Peyer's patch (tissue), 4 donors: ENCODE measurements at regions not wholly inside any gene's neighbourhood (a gene's known extent, or its start where the extent isn't known, plus 50 kb on each side); places are given as distances from the start of the nearest gene placed in this dataset.

Experiments
- POLR2A ChIP-seq, 2 donors: fragments of 450-650 bp; IDR thresholded peaks; one replicate each; pipeline ENCODE4 v1.5.1; 2017; ENCODE audit warnings: antibody characterized with exemption in 2 of 2, mild to moderate bottlenecking in 2 of 2, moderate library complexity in 2 of 2
- TF ChIP-seq, protein P1 (sequence below), 6 experiments: fragments of 450-650 bp in 4 of 6; fragments of 200-600 bp in 2 of 6; sonication (generic) in 1 of 6; IDR thresholded peaks; one replicate each; pipeline ENCODE4 v1.5.1; 2017 to 2019; ENCODE audit warnings: antibody characterized with exemption in 6 of 6, mild to moderate bottlenecking in 3 of 6, moderate library complexity in 1 of 6

DNA sequence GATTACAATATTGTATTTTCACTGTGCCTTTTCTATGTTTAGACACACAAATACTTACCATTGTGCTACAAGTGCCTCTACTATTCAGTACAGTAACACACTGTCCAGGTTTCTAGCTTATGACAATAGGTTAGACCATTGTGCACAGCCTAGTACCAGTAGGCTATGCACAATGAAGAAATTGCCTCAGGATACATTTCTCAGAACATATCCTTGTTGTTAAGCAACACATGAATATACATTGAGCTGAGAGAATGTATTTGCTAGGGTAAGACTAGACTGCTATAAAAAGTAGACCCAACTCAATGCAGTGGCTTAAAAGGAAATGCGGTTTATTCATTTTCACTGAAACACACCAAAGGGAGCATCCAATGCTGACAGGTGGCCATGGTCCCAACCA lies 285.1 kb downstream of the HS3ST3A1 start:
- TF ChIP-seq, protein P1, sequence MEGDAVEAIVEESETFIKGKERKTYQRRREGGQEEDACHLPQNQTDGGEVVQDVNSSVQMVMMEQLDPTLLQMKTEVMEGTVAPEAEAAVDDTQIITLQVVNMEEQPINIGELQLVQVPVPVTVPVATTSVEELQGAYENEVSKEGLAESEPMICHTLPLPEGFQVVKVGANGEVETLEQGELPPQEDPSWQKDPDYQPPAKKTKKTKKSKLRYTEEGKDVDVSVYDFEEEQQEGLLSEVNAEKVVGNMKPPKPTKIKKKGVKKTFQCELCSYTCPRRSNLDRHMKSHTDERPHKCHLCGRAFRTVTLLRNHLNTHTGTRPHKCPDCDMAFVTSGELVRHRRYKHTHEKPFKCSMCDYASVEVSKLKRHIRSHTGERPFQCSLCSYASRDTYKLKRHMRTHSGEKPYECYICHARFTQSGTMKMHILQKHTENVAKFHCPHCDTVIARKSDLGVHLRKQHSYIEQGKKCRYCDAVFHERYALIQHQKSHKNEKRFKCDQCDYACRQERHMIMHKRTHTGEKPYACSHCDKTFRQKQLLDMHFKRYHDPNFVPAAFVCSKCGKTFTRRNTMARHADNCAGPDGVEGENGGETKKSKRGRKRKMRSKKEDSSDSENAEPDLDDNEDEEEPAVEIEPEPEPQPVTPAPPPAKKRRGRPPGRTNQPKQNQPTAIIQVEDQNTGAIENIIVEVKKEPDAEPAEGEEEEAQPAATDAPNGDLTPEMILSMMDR (IDR thresholded peaks at IDR 0.05) = no peak
- TF ChIP-seq POLR2A (IDR thresholded peaks at IDR 0.05) = no peak
